ENCODE measurements at regions not wholly inside any gene's neighbourhood (a gene's known extent, or its start where the extent isn't known, plus 50 kb on each side); places are given as distances from the start of the nearest gene placed in this dataset.

DNA sequence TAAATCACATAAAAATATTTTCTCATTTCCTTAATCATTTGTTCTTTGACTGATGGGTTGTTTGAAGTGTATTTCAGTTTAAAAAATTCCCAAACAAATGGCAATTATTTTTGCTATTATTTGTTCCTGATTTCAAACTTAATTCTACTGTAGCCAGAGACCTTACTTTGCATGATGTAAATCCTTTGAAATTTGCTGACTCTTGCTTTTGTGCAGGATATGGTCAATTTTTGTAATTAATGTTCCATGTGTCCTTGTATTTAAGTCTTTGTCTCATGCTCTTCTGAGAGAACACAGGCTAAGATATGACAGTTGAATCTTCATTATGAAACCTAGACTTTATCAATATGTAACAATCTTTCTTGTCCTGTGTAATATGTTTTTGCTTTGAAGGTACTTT lies 295.0 kb upstream of the CHD6 start:
- no peaks in the 10 kb centered on the region for H3K79me1 ChIP-seq (ENCODE audit: low read depth in 1 of 2, low read length in 2 of 2)
- DNase-seq (no peak), ATAC-seq (ENCODE audit: low read depth) (no peak)
- H3K56ac ChIP-seq (ENCODE audit: extremely low read depth, insufficient read depth, low read length): no peak overlapping the region
- no peak overlapping the region for H2AFZ ChIP-seq (replicated peaks; ENCODE audit: low read length, poor library complexity)
- intact Hi-C loops (cut with micrococcal nuclease): no loop called here
- ChIA-PET CTCF (no interaction called here), POLR2A (ENCODE audit: unreplicated experiment) (no interaction called here)
- no peaks in the 10 kb centered on the region for H3K27me3 ChIP-seq (ENCODE audit: control insufficient read depth, insufficient read depth, low read length)
- H4K20me1 ChIP-seq (ENCODE audit: insufficient read depth, low read length): no peaks in the 10 kb centered on the region
- no peak overlapping the region for H2BK5ac ChIP-seq (ENCODE audit: low read depth, low read length, poor library complexity, severe bottlenecking)
- H3K9me3 ChIP-seq (ENCODE audit: control insufficient read depth, insufficient read depth, low read length): peaks cover 3% of the 10 kb centered on the region; the same call in 1 of the 2 replicates
- no peak overlapping the region for H2BK120ac ChIP-seq (ENCODE audit: low read depth, low read length)
- H3K27ac ChIP-seq (ENCODE audit: insufficient read depth, low read length): no peak overlapping the region
- no peak overlapping the region for H4K91ac ChIP-seq (ENCODE audit: insufficient read depth, low read depth, low read length)
- H3K4me1 ChIP-seq (ENCODE audit: control insufficient read depth, insufficient read depth, low read length): no peaks in the 10 kb centered on the region
- H3K9me1 ChIP-seq (ENCODE audit: insufficient read depth, low read length): no peaks in the 10 kb centered on the region
- H3K4me3 ChIP-seq (ENCODE audit: insufficient read depth, low read depth, low read length): no peak overlapping the region
- no peaks in the 10 kb centered on the region for H3K36me3 ChIP-seq (ENCODE audit: control insufficient read depth, insufficient read depth, low read length)
- no peak overlapping the region for H4K5ac ChIP-seq (ENCODE audit: low read depth, low read length)
- no peak overlapping the region for H3K23ac ChIP-seq (ENCODE audit: low read depth, low read length)
- H3K4me2 ChIP-seq (ENCODE audit: low read depth, low read length): no peak overlapping the region
- no peak overlapping the region for H2AK5ac ChIP-seq (ENCODE audit: low read depth, low read length)
- dilution Hi-C loops (cut with HindIII; ENCODE audit: low sequenced_read_pairs, unreplicated experiment): no loop called here
- BruUV-seq (replicated peaks): no TSS peak
- H3K14ac ChIP-seq (replicated peaks; ENCODE audit: low read depth, low read length): no peak overlapping the region
- no peak overlapping the region for H2AK9ac ChIP-seq (replicated peaks; ENCODE audit: low read depth, low read length, poor library complexity)
- TF ChIP-seq CEBPB (IDR thresholded peaks at IDR 0.05; ENCODE audit: low read depth, low read length) (no peak), MAFK (IDR thresholded peaks at IDR 0.05; ENCODE audit: low read depth, low read length) (peak; percentile 88)
- no peak overlapping the region for H4K8ac ChIP-seq (ENCODE audit: low read depth in 2 of 2, low read length in 2 of 2)
- in situ Hi-C loops (cut with MboI; ENCODE audit: low sequenced_read_pairs): no loop called here
- H2BK15ac ChIP-seq (ENCODE audit: low read depth, low read length): no peak overlapping the region
- no peak overlapping the region for H2BK20ac ChIP-seq (ENCODE audit: low read depth, low read length)
- no peak overlapping the region for H3K9ac ChIP-seq (ENCODE audit: low read depth, low read length)
- no peak overlapping the region for H3K18ac ChIP-seq (ENCODE audit: low read depth, low read length)
- H3K4ac ChIP-seq (ENCODE audit: low read depth, low read length): no peak overlapping the region
